ENCODE measurements at regions not wholly inside any gene's neighbourhood (a gene's known extent, or its start where the extent isn't known, plus 50 kb on each side); places are given as distances from the start of the nearest gene placed in this dataset.
A peak's percentile ranks its signal among the peaks of the same experiment; 100 is the strongest.

- Histone ChIP-seq H3K27me3 (no peaks in the 10 kb centered on the region), H3K4me1 (peaks cover 4% of the 10 kb centered on the region), H3K36me3 (no peaks in the 10 kb centered on the region), H3K9me3 (replicated peaks) (no peaks in the 10 kb centered on the region), H3K4me3 (no peak overlapping the region), H3K27ac (no peak overlapping the region)
- peak in 1 of 2 experiments; percentile 14 for DNase-seq
Measured at GRCh38 chr14:53461858-53462257, 308.7 kb upstream of the DDHD1 start.

- Histone ChIP-seq H3K4me3 (no peak overlapping the region), H3K9me3 (replicated peaks) (no peaks in the 10 kb centered on the region), H3K27me3 (no peaks in the 10 kb centered on the region), H3K27ac (no peak overlapping the region), H3K36me3 (no peaks in the 10 kb centered on the region), H3K4me1 (peaks cover 4% of the 10 kb centered on the region)
- no peak for DNase-seq
Measured at GRCh38 chr14:53460544-53460943, 307.4 kb upstream of the DDHD1 start.

GRCh38 chr14:53458368-53458814 lies 305.3 kb upstream of the DDHD1 start:
- no peak overlapping the region for H3K4me3 ChIP-seq
- H3K27me3 ChIP-seq: no peaks in the 10 kb centered on the region
- no peaks in the 10 kb centered on the region for H3K9me3 ChIP-seq (replicated peaks)
- H3K4me1 ChIP-seq: peaks cover 4% of the 10 kb centered on the region
- no peak overlapping the region for H3K27ac ChIP-seq
- peak; percentile 9 to 34 for DNase-seq
- H3K36me3 ChIP-seq: no peaks in the 10 kb centered on the region

- DNase-seq: no peak
- peaks cover 4% of the 10 kb centered on the region for H3K4me1 ChIP-seq
- no peaks in the 10 kb centered on the region for H3K36me3 ChIP-seq
- H3K9me3 ChIP-seq (replicated peaks): no peaks in the 10 kb centered on the region
- H3K4me3 ChIP-seq: no peak overlapping the region
- H3K27me3 ChIP-seq: no peaks in the 10 kb centered on the region
- no peak overlapping the region for H3K27ac ChIP-seq
Measured at GRCh38 chr14:53456931-53457330, 303.8 kb upstream of the DDHD1 start.

- Histone ChIP-seq H3K36me3 (no peaks in the 10 kb centered on the region), H3K27me3 (peaks cover 3% of the 10 kb centered on the region; the same call in 1 of the 2 replicates), H3K27ac (no peak overlapping the region), H3K4me3 (no peak overlapping the region), H3K9me3 (replicated peaks) (no peaks in the 10 kb centered on the region), H3K4me1 (no peaks in the 10 kb centered on the region)
- DNase-seq: no peak
Measured at GRCh38 chr14:53452005-53452673, 299.0 kb upstream of the DDHD1 start.

GRCh38 chr14:53450871-53451270 lies 297.7 kb upstream of the DDHD1 start:
- peak in 1 of 2 experiments; percentile 8 for DNase-seq
- Histone ChIP-seq H3K36me3 (no peaks in the 10 kb centered on the region), H3K4me1 (no peaks in the 10 kb centered on the region)

GRCh38 chr14:53448682-53449081 lies 295.6 kb upstream of the DDHD1 start:
- Histone ChIP-seq H3K4me1 (no peaks in the 10 kb centered on the region), H3K9me3 (replicated peaks) (no peaks in the 10 kb centered on the region), H3K27ac (no peak overlapping the region), H3K4me3 (no peak overlapping the region), H3K36me3 (no peaks in the 10 kb centered on the region), H3K27me3 (peaks cover 3% of the 10 kb centered on the region; the same call in 1 of the 2 replicates)
- no peak for DNase-seq

More at GRCh38 chr14:53450871-53451270, 297.7 kb upstream of the DDHD1 start:
- Histone ChIP-seq H3K9me3 (replicated peaks) (no peaks in the 10 kb centered on the region), H3K27ac (no peak overlapping the region), H3K27me3 (peaks cover 3% of the 10 kb centered on the region; the same call in 1 of the 2 replicates), H3K4me3 (no peak overlapping the region)

GRCh38 chr14:53444677-53445312 lies 291.7 kb upstream of the DDHD1 start:
- Histone ChIP-seq H3K4me1 (no peaks in the 10 kb centered on the region), H3K4me3 (no peak overlapping the region), H3K36me3 (no peaks in the 10 kb centered on the region), H3K27me3 (peaks cover 3% of the 10 kb centered on the region; the same call in 1 of the 2 replicates), H3K9me3 (replicated peaks) (0 out of 2 replicates have a peak, but pooled peaks cover 5% of the 10 kb centered on the region), H3K27ac (no peak overlapping the region)
- no peak for DNase-seq

GRCh38 chr14:53441789-53442188 lies 288.7 kb upstream of the DDHD1 start:
- Histone ChIP-seq H3K4me1 (no peaks in the 10 kb centered on the region), H3K4me3 (no peak overlapping the region), H3K9me3 (replicated peaks) (0 out of 2 replicates have a peak, but pooled peaks cover 5% of the 10 kb centered on the region), H3K27me3 (no peaks in the 10 kb centered on the region), H3K27ac (no peak overlapping the region), H3K36me3 (no peaks in the 10 kb centered on the region)
- no peak for DNase-seq

GRCh38 chr14:53437858-53438257 lies 284.7 kb upstream of the DDHD1 start:
- Histone ChIP-seq H3K27ac (no peak overlapping the region), H3K27me3 (no peaks in the 10 kb centered on the region), H3K4me1 (no peaks in the 10 kb centered on the region; the same call in 1 of the 2 replicates), H3K36me3 (no peaks in the 10 kb centered on the region), H3K9me3 (replicated peaks) (0 out of 2 replicates have a peak, but pooled peaks cover 5% of the 10 kb centered on the region), H3K4me3 (no peak overlapping the region)
- DNase-seq: no peak

- no peak overlapping the region for H3K4me3 ChIP-seq
- DNase-seq: peak; percentile 58 to 71
- no peaks in the 10 kb centered on the region; the same call in 1 of the 2 replicates for H3K4me1 ChIP-seq
- no peaks in the 10 kb centered on the region for H3K9me3 ChIP-seq (replicated peaks)
- H3K27ac ChIP-seq: no peak overlapping the region
- H3K36me3 ChIP-seq: no peaks in the 10 kb centered on the region
- no peaks in the 10 kb centered on the region for H3K27me3 ChIP-seq
Measured at GRCh38 chr14:53432378-53432802, 279.3 kb upstream of the DDHD1 start.

- no peak for DNase-seq
- Histone ChIP-seq H3K27me3 (no peaks in the 10 kb centered on the region), H3K9me3 (replicated peaks) (no peaks in the 10 kb centered on the region; the same call in 1 of the 2 replicates), H3K4me1 (no peaks in the 10 kb centered on the region), H3K27ac (no peak overlapping the region), H3K36me3 (no peaks in the 10 kb centered on the region), H3K4me3 (no peak overlapping the region)
Measured at GRCh38 chr14:53430870-53431269, 277.7 kb upstream of the DDHD1 start.

GRCh38 chr14:53412819-53413675 lies 259.9 kb upstream of the DDHD1 start:
- no peak overlapping the region for H3K4me3 ChIP-seq
- no peaks in the 10 kb centered on the region for H3K27me3 ChIP-seq
- H3K9me3 ChIP-seq (replicated peaks): no peaks in the 10 kb centered on the region
- peak in 1 of 2 experiments; percentile 63 for DNase-seq
- no peaks in the 10 kb centered on the region for H3K36me3 ChIP-seq
- H3K4me1 ChIP-seq: peaks cover 6% of the 10 kb centered on the region; the same call in 1 of the 2 replicates
- H3K27ac ChIP-seq: no peak overlapping the region

- Histone ChIP-seq H3K4me1 (peaks cover 6% of the 10 kb centered on the region; the same call in 1 of the 2 replicates), H3K27me3 (no peaks in the 10 kb centered on the region), H3K36me3 (no peaks in the 10 kb centered on the region), H3K9me3 (replicated peaks) (no peaks in the 10 kb centered on the region), H3K4me3 (no peak overlapping the region), H3K27ac (peak overlapping the region; percentile 4; the same call in 1 of the 2 replicates)
- DNase-seq: peak; percentile 73 to 79
Measured at GRCh38 chr14:53411125-53411524, 258.0 kb upstream of the DDHD1 start.
